D721Med (cell line): ENCODE measurements at regions not wholly inside any gene's neighbourhood (a gene's known extent, or its start where the extent isn't known, plus 50 kb on each side); places are given as distances from the start of the nearest gene placed in this dataset.

Source experiments
- DNase-seq: peaks from one replicate; pipeline ENCODE4 v3.0.0; 2011; ENCODE audit warnings: low spot score; ENCODE audit not compliant: insufficient read length
- FAIRE-seq: peaks from 2 replicates; lab custom pipeline; 2011; peaks lifted over from hg19 to GRCh38; lab: Jason Lieb, UNC
- CTCF ChIP-seq: IDR thresholded peaks from 2 replicates; pipeline ENCODE4 v1.5.1; 2012; ENCODE audit warnings: mild to moderate bottlenecking, control low read depth; ENCODE audit not compliant: insufficient read depth; ENCODE audit errors: missing control alignments

DNA sequence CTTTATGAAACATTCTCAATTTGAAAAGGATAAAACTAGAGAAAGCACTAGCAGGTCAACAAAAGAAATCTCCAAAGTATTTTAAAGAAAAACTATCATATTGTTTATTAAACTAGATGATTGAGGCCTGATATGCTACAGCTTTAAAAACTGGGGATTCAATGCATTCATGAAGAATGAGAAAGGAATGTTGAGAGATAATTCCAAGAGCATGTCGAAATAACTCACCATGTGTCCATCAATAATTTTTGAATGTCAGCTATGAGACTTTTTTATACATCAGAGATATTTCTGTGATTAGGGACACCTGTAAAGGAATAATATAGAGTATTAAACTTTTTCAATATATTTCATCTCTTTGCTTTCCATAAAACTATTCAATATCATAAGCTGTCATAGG lies 376.9 kb upstream of the REG3G start:
- DNase-seq (no peak), FAIRE-seq (no peak)
- TF ChIP-seq CTCF: no peak

- DNase-seq: no peak
- TF ChIP-seq CTCF: no peak
- FAIRE-seq: no peak
Measured at GRCh38 chr2:78654941-78655340, 370.6 kb upstream of the REG3G start.

DNA sequence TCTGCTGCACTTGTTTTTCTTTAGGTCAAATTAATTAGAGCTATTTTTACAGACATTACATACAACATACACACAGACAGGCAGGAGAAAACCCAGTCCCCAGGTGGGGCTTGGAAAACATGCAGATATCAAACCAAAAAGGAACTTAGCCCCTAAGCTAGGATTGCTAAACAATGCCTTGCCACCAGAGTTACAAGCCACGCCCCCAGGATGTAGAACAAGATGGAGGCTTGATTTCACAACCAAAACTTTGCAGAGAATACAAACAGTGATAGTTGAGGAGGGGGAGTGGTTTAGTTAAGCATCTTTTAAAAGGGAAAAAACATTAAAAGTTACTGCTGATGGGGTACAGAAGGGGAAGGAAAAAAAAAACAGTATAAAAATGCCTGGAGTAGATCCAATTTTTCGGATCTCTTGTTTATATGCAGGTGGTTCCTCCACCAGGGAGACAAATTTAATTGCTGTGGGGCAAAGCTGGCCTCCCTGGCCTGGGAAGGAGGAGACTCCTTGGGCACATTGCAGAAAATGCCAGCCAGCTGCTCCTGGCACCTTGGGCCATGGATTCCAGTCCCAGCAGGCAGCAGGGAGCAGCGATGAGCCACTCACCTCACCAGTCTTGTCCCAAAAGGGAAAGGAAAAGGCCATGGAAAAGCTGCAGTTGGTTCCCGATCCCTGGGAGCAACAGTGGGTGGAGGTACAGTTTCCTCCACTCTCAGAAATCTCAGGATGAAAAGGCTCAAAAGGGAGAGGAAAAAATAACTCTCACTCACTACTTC lies 348.4 kb upstream of the REG3G start:
- DNase-seq (no peak), FAIRE-seq (no peak)
- TF ChIP-seq CTCF: no peak

DNA sequence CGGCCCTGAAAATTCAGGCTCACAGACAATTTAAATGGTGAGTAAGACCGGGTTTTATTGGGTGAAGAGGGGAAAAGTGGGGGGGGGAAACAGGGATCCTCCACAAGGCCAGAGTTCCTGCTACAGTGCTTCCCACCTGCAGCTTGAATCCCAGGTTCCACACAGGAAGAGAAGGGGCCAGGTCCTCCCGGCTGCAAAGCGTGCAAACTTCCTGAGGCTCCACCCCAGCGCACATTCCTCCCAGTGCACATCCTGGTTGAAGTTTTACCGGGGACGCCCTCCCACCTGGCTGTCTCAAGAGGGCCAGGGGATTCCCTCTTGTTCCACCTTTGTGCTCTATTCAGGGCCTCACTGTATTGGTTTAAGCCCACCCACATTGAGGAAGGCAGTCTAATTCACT lies 347.7 kb upstream of the REG3G start:
- TF ChIP-seq CTCF: no peak
- DNase-seq (no peak), FAIRE-seq (no peak)

DNA sequence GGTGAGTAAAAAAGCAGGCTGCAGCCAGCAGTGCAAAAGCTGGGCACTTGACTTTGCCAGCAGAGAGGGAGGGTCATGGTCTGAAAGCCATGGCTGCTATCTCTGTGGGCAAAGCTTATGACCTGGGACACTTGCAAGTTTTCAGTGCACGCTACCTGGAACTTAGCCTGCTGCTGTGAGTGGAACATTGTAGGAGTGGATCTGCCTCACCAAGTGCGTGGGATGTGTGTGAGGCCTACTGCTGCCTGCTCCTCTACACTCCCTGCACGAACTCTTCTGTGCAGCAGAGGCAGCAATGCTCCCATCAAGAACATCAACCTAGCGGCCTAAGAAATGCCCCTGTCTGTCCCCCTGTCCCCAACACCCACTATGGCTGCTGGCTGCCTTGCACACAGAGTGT lies 344.1 kb upstream of the REG3G start:
- FAIRE-seq: no peak
- DNase-seq: no peak
- no peak for TF ChIP-seq CTCF

DNA sequence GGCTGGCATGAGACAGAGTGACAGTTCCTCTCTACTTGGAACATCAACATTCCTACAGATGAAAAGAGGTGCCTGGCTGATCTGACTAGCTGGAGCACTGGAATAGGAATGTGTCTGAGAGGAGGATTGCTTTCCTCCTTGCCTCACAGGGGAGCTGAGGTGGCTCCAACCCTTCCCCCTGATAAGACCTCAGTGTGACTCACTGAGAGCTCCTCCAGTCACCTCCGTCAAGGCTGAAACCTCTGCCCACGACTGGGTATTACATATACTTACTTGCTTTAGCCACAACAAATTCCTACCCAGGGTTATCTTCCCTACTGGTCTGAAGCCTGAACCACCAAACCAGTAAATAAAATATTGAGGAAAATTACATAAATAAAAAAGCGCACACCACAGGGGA lies 342.7 kb upstream of the REG3G start:
- FAIRE-seq (no peak), DNase-seq (no peak)
- TF ChIP-seq CTCF: no peak

GRCh38 chr2:78686625-78687153 lies 338.8 kb upstream of the REG3G start:
- DNase-seq (no peak), FAIRE-seq (no peak)
- no peak for TF ChIP-seq CTCF
